ENCODE measurements at regions not wholly inside any gene's neighbourhood (a gene's known extent, or its start where the extent isn't known, plus 50 kb on each side); places are given as distances from the start of the nearest gene placed in this dataset.

DNA sequence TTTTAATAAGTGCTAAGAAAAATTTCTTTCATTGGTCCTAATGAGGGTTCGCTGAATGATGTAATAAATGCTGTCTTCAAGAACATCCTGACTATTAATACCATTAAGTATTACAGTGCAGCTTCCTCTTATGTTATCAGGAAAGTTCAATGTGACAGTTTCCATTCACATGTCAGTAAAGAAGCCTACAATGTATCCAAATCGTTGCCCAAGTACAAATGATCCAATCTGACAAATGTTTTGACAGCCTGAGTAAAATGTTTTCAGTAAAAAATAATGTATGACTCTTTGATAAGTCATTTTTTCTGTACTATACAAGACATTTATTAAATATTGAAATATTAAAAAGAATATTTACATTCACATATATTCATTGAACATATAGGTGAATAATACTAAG is 496.1 kb upstream of the MANEA start:
- in situ Hi-C loops (cut with MboI): no loop called here
- H3K4me2 ChIP-seq (ENCODE audit: control insufficient read depth, insufficient read depth): no peak overlapping the region
- no peaks in the 10 kb centered on the region for H3K36me3 ChIP-seq (ENCODE audit: control insufficient read depth in 2 of 2, insufficient read depth in 2 of 2, low read length in 1 of 2)
- ChIA-PET RAD21 (ENCODE audit: unreplicated experiment) (no interaction called here), POLR2A (no interaction called here), SMC1A (ENCODE audit: uncharacterized antibody, unreplicated experiment) (no interaction called here), CTCF (no interaction called here)
- H3K27me3 ChIP-seq (replicated peaks in 1 of 2; ENCODE audit: control insufficient read depth in 2 of 2, insufficient read depth in 2 of 2, low read length in 1 of 2): no peaks in the 10 kb centered on the region
- WGBS (ENCODE audit: insufficient coverage, insufficient replicate concordance, low lambda C conversion rate, missing lambda C conversion rate): 3% methylated on average over 2 of the region's 2 CpGs
- no TSS peak for BruUV-seq (replicated peaks)
- H3K79me2 ChIP-seq (ENCODE audit: control insufficient read depth, insufficient read depth, low read length): no peaks in the 10 kb centered on the region
- no peaks in the 10 kb centered on the region for H3K4me1 ChIP-seq (ENCODE audit: control insufficient read depth, insufficient read depth, low read length)
- TF ChIP-seq FOXK2 (IDR thresholded peaks at IDR 0.05): no peak
- TF ChIP-seq, protein P1, sequence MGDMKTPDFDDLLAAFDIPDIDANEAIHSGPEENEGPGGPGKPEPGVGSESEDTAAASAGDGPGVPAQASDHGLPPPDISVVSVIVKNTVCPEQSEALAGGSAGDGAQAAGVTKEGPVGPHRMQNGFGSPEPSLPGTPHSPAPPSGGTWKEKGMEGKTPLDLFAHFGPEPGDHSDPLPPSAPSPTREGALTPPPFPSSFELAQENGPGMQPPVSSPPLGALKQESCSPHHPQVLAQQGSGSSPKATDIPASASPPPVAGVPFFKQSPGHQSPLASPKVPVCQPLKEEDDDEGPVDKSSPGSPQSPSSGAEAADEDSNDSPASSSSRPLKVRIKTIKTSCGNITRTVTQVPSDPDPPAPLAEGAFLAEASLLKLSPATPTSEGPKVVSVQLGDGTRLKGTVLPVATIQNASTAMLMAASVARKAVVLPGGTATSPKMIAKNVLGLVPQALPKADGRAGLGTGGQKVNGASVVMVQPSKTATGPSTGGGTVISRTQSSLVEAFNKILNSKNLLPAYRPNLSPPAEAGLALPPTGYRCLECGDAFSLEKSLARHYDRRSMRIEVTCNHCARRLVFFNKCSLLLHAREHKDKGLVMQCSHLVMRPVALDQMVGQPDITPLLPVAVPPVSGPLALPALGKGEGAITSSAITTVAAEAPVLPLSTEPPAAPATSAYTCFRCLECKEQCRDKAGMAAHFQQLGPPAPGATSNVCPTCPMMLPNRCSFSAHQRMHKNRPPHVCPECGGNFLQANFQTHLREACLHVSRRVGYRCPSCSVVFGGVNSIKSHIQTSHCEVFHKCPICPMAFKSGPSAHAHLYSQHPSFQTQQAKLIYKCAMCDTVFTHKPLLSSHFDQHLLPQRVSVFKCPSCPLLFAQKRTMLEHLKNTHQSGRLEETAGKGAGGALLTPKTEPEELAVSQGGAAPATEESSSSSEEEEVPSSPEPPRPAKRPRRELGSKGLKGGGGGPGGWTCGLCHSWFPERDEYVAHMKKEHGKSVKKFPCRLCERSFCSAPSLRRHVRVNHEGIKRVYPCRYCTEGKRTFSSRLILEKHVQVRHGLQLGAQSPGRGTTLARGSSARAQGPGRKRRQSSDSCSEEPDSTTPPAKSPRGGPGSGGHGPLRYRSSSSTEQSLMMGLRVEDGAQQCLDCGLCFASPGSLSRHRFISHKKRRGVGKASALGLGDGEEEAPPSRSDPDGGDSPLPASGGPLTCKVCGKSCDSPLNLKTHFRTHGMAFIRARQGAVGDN (IDR thresholded peaks at IDR 0.05): no peak
- H4K20me1 ChIP-seq (ENCODE audit: control insufficient read depth, insufficient read depth): no peaks in the 10 kb centered on the region
- no peak for DNase-seq (ENCODE audit: low read depth, low spot score)
- intact Hi-C loops (cut with micrococcal nuclease; ENCODE audit: unreplicated experiment): no loop called here
- no peak overlapping the region for H3K4me3 ChIP-seq
- no peak overlapping the region for H3K27ac ChIP-seq (ENCODE audit: control insufficient read depth, insufficient read depth)
- no peaks in the 10 kb centered on the region for H3K9me3 ChIP-seq (replicated peaks; ENCODE audit: control insufficient read depth, insufficient read depth, low read length)
- ATAC-seq: no peak
- H2AFZ ChIP-seq (ENCODE audit: control insufficient read depth, low read depth, low read length): no peak overlapping the region
- H3K9ac ChIP-seq (ENCODE audit: control insufficient read depth, insufficient read depth, low read length): no peak overlapping the region
- no peak for FAIRE-seq

DNA sequence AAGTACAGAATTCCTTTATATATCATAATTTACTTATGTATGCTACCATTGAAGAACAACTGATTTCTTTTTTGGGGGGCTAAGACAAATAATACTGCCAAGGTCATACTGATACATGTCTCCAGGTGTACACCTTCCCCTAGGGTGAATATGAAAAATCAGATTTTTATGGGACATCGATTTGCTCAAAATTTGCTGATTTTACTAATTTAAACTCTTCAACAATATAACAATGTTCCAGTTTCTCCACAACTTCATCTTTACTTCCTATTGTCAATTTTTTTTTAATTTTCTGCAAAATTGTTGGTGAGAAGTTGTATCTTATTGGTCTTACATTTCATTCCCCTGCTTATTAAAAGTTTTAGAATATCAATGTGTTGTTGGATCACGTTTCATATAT is 495.4 kb upstream of the MANEA start:
- no peak overlapping the region for H2AFZ ChIP-seq (ENCODE audit: control insufficient read depth, low read depth, low read length)
- no peaks in the 10 kb centered on the region for H3K9me3 ChIP-seq (replicated peaks; ENCODE audit: control insufficient read depth, insufficient read depth, low read length)
- in situ Hi-C loops (cut with MboI): no loop called here
- no peaks in the 10 kb centered on the region for H3K4me1 ChIP-seq (ENCODE audit: control insufficient read depth, insufficient read depth, low read length)
- no peak for DNase-seq (ENCODE audit: low read depth, low spot score)
- H3K4me3 ChIP-seq: no peak overlapping the region
- intact Hi-C loops (cut with micrococcal nuclease; ENCODE audit: unreplicated experiment): no loop called here
- H4K20me1 ChIP-seq (ENCODE audit: control insufficient read depth, insufficient read depth): no peaks in the 10 kb centered on the region
- POLR2A ChIA-PET: no interaction called here
- RAD21 ChIA-PET (ENCODE audit: unreplicated experiment): no interaction called here
- FAIRE-seq: no peak
- no peak overlapping the region for H3K9ac ChIP-seq (ENCODE audit: control insufficient read depth, insufficient read depth, low read length)
- CTCF ChIA-PET: no interaction called here
- no TSS peak for BruUV-seq (replicated peaks)
- WGBS (ENCODE audit: insufficient coverage, insufficient replicate concordance, low lambda C conversion rate, missing lambda C conversion rate): 3% methylated on average over 2 of the region's 2 CpGs
- no peak overlapping the region for H3K4me2 ChIP-seq (ENCODE audit: control insufficient read depth, insufficient read depth)
- H3K27me3 ChIP-seq (replicated peaks in 1 of 2; ENCODE audit: control insufficient read depth in 2 of 2, insufficient read depth in 2 of 2, low read length in 1 of 2): no peaks in the 10 kb centered on the region
- no peaks in the 10 kb centered on the region for H3K79me2 ChIP-seq (ENCODE audit: control insufficient read depth, insufficient read depth, low read length)
- ATAC-seq: no peak
- SMC1A ChIA-PET (ENCODE audit: uncharacterized antibody, unreplicated experiment): no interaction called here
- H3K36me3 ChIP-seq (ENCODE audit: control insufficient read depth in 2 of 2, insufficient read depth in 2 of 2, low read length in 1 of 2): no peaks in the 10 kb centered on the region
- H3K27ac ChIP-seq (ENCODE audit: control insufficient read depth, insufficient read depth): no peak overlapping the region
- TF ChIP-seq ATF7 (IDR thresholded peaks at IDR 0.05; ENCODE audit: low read depth) (no peak), ZZZ3 (IDR thresholded peaks at IDR 0.05; ENCODE audit: control insufficient read depth, insufficient read length, low read depth) (no peak), STAT3 (IDR thresholded peaks at IDR 0.05; ENCODE audit: low read depth, low read length) (no peak), GABPA (IDR thresholded peaks at IDR 0.05; ENCODE audit: low read depth) (no peak), MXI1 (IDR thresholded peaks at IDR 0.05; ENCODE audit: low read depth, low read length) (no peak), EGR1 (IDR thresholded peaks at IDR 0.05; ENCODE audit: borderline replicate concordance in 1 of 2, low read depth in 2 of 2, low read length in 2 of 2) (no peak), RBBP5 (conservative IDR thresholded peaks at IDR 0.05) (no peak), CREB1 (IDR thresholded peaks at IDR 0.05; ENCODE audit: low read depth) (no peak), SUPT20H (IDR thresholded peaks at IDR 0.05; ENCODE audit: borderline replicate concordance, control insufficient read depth, low read depth, low read length) (no peak), NR2F1 (conservative IDR thresholded peaks at IDR 0.05) (no peak), FOXK2 (IDR thresholded peaks at IDR 0.05) (no peak), JUND (IDR thresholded peaks at IDR 0.05; ENCODE audit: low read depth, low read length) (no peak)
- TF ChIP-seq, protein P2, sequence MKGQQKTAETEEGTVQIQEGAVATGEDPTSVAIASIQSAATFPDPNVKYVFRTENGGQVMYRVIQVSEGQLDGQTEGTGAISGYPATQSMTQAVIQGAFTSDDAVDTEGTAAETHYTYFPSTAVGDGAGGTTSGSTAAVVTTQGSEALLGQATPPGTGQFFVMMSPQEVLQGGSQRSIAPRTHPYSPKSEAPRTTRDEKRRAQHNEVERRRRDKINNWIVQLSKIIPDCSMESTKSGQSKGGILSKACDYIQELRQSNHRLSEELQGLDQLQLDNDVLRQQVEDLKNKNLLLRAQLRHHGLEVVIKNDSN (IDR thresholded peaks at IDR 0.05; ENCODE audit: borderline replicate concordance, extremely low read length, insufficient read depth, low read depth, low read length): no peak

All from GM12878 (cell line).